A673 (cell line): ENCODE measurements at regions not wholly inside any gene's neighbourhood (a gene's known extent, or its start where the extent isn't known, plus 50 kb on each side); places are given as distances from the start of the nearest gene placed in this dataset.
"Not testable (repeated sequence)": the region's sequence is repeated elsewhere in the genome, so short reads cannot be mapped to it uniquely, and the experiment has no call there.

ENCODE experiments used
- BruUV-seq: library from RNA; stranded (reverse); fragments of 400-500 nt; replicated peaks from 2 replicates; lab custom pipeline; 2021; lab: Mats Ljungman, UMichigan
- CTCF ChIA-PET: fragments of 300-600 bp; sonication (Branson Sonifier 250); formaldehyde crosslinking; loops from one replicate; lab custom pipeline; 2022; ENCODE audit warnings: antibody characterized with exemption; lab: Charles Lee
- POLR2A ChIA-PET: fragments of 300-600 bp; sonication (Branson Sonifier 250); formaldehyde crosslinking; loops from one replicate; lab custom pipeline; 2022; ENCODE audit warnings: antibody characterized with exemption; ENCODE audit not compliant: low non-redundant PET; lab: Charles Lee
- DNase-seq: peaks from one replicate; pipeline ENCODE4 v3.0.0-alpha.2; 2015; ENCODE audit warnings: low spot score
- H3K27ac ChIP-seq: fragments of 200-600 bp; sonication (generic); 2 replicates; pipeline ENCODE4 v1.5.1; 2016; ENCODE audit warnings: mixed run types, low read depth, mild to moderate bottlenecking, mixed read lengths, antibody characterized with exemption, low read length; ENCODE audit not compliant: poor library complexity, severe bottlenecking
- H3K27me3 ChIP-seq: fragments of 200-600 bp; sonication (generic); replicated peaks from 2 replicates; pipeline ENCODE4 v1.6.1; 2017; ENCODE audit warnings: mixed run types, low read depth, mild to moderate bottlenecking, mixed read lengths, antibody characterized with exemption, low read length; ENCODE audit not compliant: insufficient read depth, poor library complexity
- H3K36me3 ChIP-seq: fragments of 200-600 bp; sonication (generic); 2 replicates; pipeline ENCODE4 v1.6.1; 2016; ENCODE audit warnings: mixed run types, mild to moderate bottlenecking, mixed read lengths, antibody characterized with exemption, low read length; ENCODE audit not compliant: insufficient read depth, poor library complexity, severe bottlenecking
- H3K4me1 ChIP-seq: fragments of 200-600 bp; sonication (generic); 2 replicates; pipeline ENCODE4 v1.6.1; 2017; ENCODE audit warnings: mixed run types, mild to moderate bottlenecking, mixed read lengths, antibody characterized with exemption, low read length; ENCODE audit not compliant: insufficient read depth, poor library complexity, severe bottlenecking
- H3K4me3 ChIP-seq: fragments of 200-600 bp; sonication (generic); 2 replicates; pipeline ENCODE4 v1.5.1; 2016; ENCODE audit warnings: low read depth, mixed run types, mild to moderate bottlenecking, mixed read lengths, low read length; ENCODE audit not compliant: poor library complexity, severe bottlenecking
- H3K9me3 ChIP-seq: fragments of 200-600 bp; sonication (generic); 2 replicates; pipeline ENCODE4 v1.6.1; 2016; ENCODE audit warnings: mixed run types, low read depth, mild to moderate bottlenecking, mixed read lengths, antibody characterized with exemption, low read length; ENCODE audit not compliant: poor library complexity, severe bottlenecking
- CTCF ChIP-seq: fragments of 300-800, 200-600 bp; sonication (generic); conservative IDR thresholded peaks from 2 replicates; pipeline ENCODE4 v1.5.1; 2017; ENCODE audit warnings: low read depth, mild to moderate bottlenecking, antibody characterized with exemption, low read length, moderate library complexity, mixed read lengths
- EZH2 ChIP-seq: fragments of 200-600 bp; sonication (generic); IDR thresholded peaks from 2 replicates; pipeline ENCODE4 v1.6.1; 2017; ENCODE audit warnings: borderline replicate concordance, low read depth, mild to moderate bottlenecking, mixed read lengths, antibody characterized with exemption, low read length; ENCODE audit not compliant: poor library complexity, severe bottlenecking
- intact Hi-C: fragments of 100-400 bp; cut with micrococcal nuclease; formaldehyde crosslinking; loops from one replicate; pipeline ENCODE4 v1.10.0; 2022; ENCODE audit not compliant: unreplicated experiment

GRCh38 chr10:3924344-3924743 is 139.3 kb upstream of the KLF6 start:
- H3K36me3 ChIP-seq = no peaks in the 10 kb centered on the region
- H3K9me3 ChIP-seq = no peaks in the 10 kb centered on the region
- ChIA-PET POLR2A (no interaction called here), CTCF (no interaction called here)
- no peaks in the 10 kb centered on the region for H3K27me3 ChIP-seq
- no peak for DNase-seq
- BruUV-seq = no TSS peak
- H3K4me3 ChIP-seq = no peak overlapping the region
- H3K27ac ChIP-seq = no peak overlapping the region
- TF ChIP-seq CTCF (no peak), EZH2 (no peak)
- intact Hi-C loops = no loop called here
- H3K4me1 ChIP-seq = no peaks in the 10 kb centered on the region

GRCh38 chr10:3923033-3923432 is 138.0 kb upstream of the KLF6 start:
- H3K4me1 ChIP-seq = no peaks in the 10 kb centered on the region
- POLR2A ChIA-PET = no interaction called here
- no peak for DNase-seq
- no TSS peak for BruUV-seq
- CTCF ChIA-PET = no interaction called here
- peaks cover 10% of the 10 kb centered on the region for H3K9me3 ChIP-seq
- no peak overlapping the region for H3K4me3 ChIP-seq
- no peak overlapping the region for H3K27ac ChIP-seq
- intact Hi-C loops = no loop called here
- no peaks in the 10 kb centered on the region for H3K27me3 ChIP-seq
- H3K36me3 ChIP-seq = no peaks in the 10 kb centered on the region
- TF ChIP-seq CTCF (no peak), EZH2 (no peak)

GRCh38 chr10:3919709-3920308 is 134.8 kb upstream of the KLF6 start:
- ChIA-PET POLR2A (no interaction called here), CTCF (no interaction called here)
- Histone ChIP-seq H3K4me3 (no peak overlapping the region), H3K9me3 (peaks cover 10% of the 10 kb centered on the region), H3K36me3 (no peaks in the 10 kb centered on the region), H3K27me3 (no peaks in the 10 kb centered on the region), H3K4me1 (no peaks in the 10 kb centered on the region), H3K27ac (no peak overlapping the region)
- intact Hi-C loops = no loop called here
- TF ChIP-seq EZH2 = no peak
- BruUV-seq = no TSS peak
- DNase-seq = no peak

- H3K4me3 ChIP-seq, H3K36me3 ChIP-seq, DNase-seq, H3K27me3 ChIP-seq, CTCF ChIA-PET, H3K4me1 ChIP-seq, H3K27ac ChIP-seq, POLR2A ChIA-PET, BruUV-seq, intact Hi-C loops: not testable (repeated sequence)
- peaks cover 10% of the 10 kb centered on the region for H3K9me3 ChIP-seq
These were observed 132.4 kb upstream of the KLF6 start for GRCh38 chr10:3917392-3917791.
